ENCODE measurements at regions not wholly inside any gene's neighbourhood (a gene's known extent, or its start where the extent isn't known, plus 50 kb on each side); places are given as distances from the start of the nearest gene placed in this dataset.
"Not testable (repeated sequence)": the region's sequence is repeated elsewhere in the genome, so short reads cannot be mapped to it uniquely, and the experiment has no call there.

- H3K9me3 Mint-ChIP-seq, result peaks cover 14% of the 10 kb centered on the region
- H3K4me3 Mint-ChIP-seq, result no peak overlapping the region
- DNase-seq, result no peak
- H3K4me1 Mint-ChIP-seq, result peaks cover 17% of the 10 kb centered on the region
- peaks cover 2% of the 10 kb centered on the region for H3K27me3 Mint-ChIP-seq (ENCODE audit: low read depth, poor library complexity)
- H3K36me3 Mint-ChIP-seq (ENCODE audit: low read depth), result peaks cover 37% of the 10 kb centered on the region
- peak overlapping the region; percentile 86 for H3K27ac Mint-ChIP-seq
- no peak for TF ChIP-seq CTCF (IDR thresholded peaks at IDR 0.05)
Observed at GRCh38 chr15:62665449-62665848, 377.1 kb upstream of the TPM1 start.

GRCh38 chr15:62666046-62666445 is 376.5 kb upstream of the TPM1 start:
- peak overlapping the region; percentile 86 for H3K27ac Mint-ChIP-seq
- peaks cover 17% of the 10 kb centered on the region for H3K4me1 Mint-ChIP-seq
- no peak for DNase-seq

GRCh38 chr15:62672268-62672667 is 370.3 kb upstream of the TPM1 start:
- Mint-ChIP-seq H3K27ac (no peak overlapping the region), H3K9me3 (peaks cover 20% of the 10 kb centered on the region), H3K4me1 (peaks cover 32% of the 10 kb centered on the region), H3K36me3 (ENCODE audit: low read depth) (peaks cover 40% of the 10 kb centered on the region), H3K4me3 (no peak overlapping the region), H3K27me3 (ENCODE audit: low read depth, poor library complexity) (peaks cover 3% of the 10 kb centered on the region)
- TF ChIP-seq CTCF (IDR thresholded peaks at IDR 0.05), result no peak
- DNase-seq, result no peak

More at GRCh38 chr15:62666046-62666445, 376.5 kb upstream of the TPM1 start:
- Mint-ChIP-seq H3K4me3 (no peak overlapping the region), H3K36me3 (ENCODE audit: low read depth) (peaks cover 43% of the 10 kb centered on the region), H3K27me3 (ENCODE audit: low read depth, poor library complexity) (peaks cover 3% of the 10 kb centered on the region), H3K9me3 (peaks cover 20% of the 10 kb centered on the region)
- no peak for TF ChIP-seq CTCF (IDR thresholded peaks at IDR 0.05)

GRCh38 chr15:62676891-62677290 is 365.7 kb upstream of the TPM1 start:
- Mint-ChIP-seq H3K4me1 (peaks cover 30% of the 10 kb centered on the region), H3K9me3 (peaks cover 18% of the 10 kb centered on the region), H3K27me3 (ENCODE audit: low read depth, poor library complexity) (peaks cover 3% of the 10 kb centered on the region), H3K27ac (no peak overlapping the region), H3K36me3 (ENCODE audit: low read depth) (peaks cover 31% of the 10 kb centered on the region), H3K4me3 (no peak overlapping the region)
- DNase-seq, result no peak
- no peak for TF ChIP-seq CTCF (IDR thresholded peaks at IDR 0.05)

- Mint-ChIP-seq H3K4me1 (peaks cover 16% of the 10 kb centered on the region), H3K9me3 (peaks cover 18% of the 10 kb centered on the region), H3K27me3 (ENCODE audit: low read depth, poor library complexity) (peaks cover 3% of the 10 kb centered on the region), H3K36me3 (ENCODE audit: low read depth) (peaks cover 29% of the 10 kb centered on the region), H3K4me3 (no peak overlapping the region), H3K27ac (no peak overlapping the region)
- DNase-seq, result no peak
- TF ChIP-seq CTCF (IDR thresholded peaks at IDR 0.05), result no peak
Observed at GRCh38 chr15:62681939-62682896, 360.3 kb upstream of the TPM1 start.

- H3K36me3 Mint-ChIP-seq (ENCODE audit: low read depth), result peaks cover 29% of the 10 kb centered on the region
- H3K9me3 Mint-ChIP-seq, result peaks cover 18% of the 10 kb centered on the region
- not testable (repeated sequence) for H3K27me3 Mint-ChIP-seq (ENCODE audit: low read depth, poor library complexity); DNase-seq; H3K4me3 Mint-ChIP-seq; H3K27ac Mint-ChIP-seq
- H3K4me1 Mint-ChIP-seq, result peaks cover 14% of the 10 kb centered on the region
Observed at GRCh38 chr15:62683192-62683591, 359.4 kb upstream of the TPM1 start.
